ENCODE measurements at regions not wholly inside any gene's neighbourhood (a gene's known extent, or its start where the extent isn't known, plus 50 kb on each side); places are given as distances from the start of the nearest gene placed in this dataset.
A peak's percentile ranks its signal among the peaks of the same experiment; 100 is the strongest.

DNA sequence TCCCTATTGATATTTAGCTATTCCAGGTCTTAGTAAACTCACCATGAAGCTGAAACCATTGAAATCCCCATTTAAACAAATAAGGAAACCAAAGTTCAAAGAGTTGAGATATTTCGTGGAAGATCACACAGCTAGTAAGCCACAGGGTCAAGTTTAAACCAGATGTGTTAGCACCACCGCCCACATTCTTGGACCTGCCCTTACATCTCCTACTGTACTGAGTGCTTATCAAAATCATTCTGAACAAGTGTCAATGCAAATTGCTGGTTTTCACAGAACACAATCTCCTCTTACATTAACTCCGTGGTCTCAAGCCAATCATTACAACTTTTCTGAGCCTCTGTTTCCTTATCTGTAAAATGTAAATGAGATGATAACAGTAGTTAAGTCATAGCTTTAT lies 676.2 kb downstream of the CDH11 start:
- WGBS, 2 donors: 45 to 54% methylated on average over 3 of the region's 3 CpGs
- TF ChIP-seq POLR2A (IDR thresholded peaks at IDR 0.05): no peak
- no peak for TF ChIP-seq CTCF (IDR thresholded peaks at IDR 0.05)
- H3K9me3 ChIP-seq: no peaks in the 10 kb centered on the region
- DNase-seq: no peak
- intact Hi-C loops (cut with DNase I): no loop called here
- H3K27me3 ChIP-seq: no peaks in the 10 kb centered on the region
- no peak overlapping the region for H3K27ac ChIP-seq
- H3K4me1 ChIP-seq: peaks cover 0 to 4% of the 10 kb centered on the region in 2 donors
- no peak overlapping the region for H3K4me3 ChIP-seq (replicated peaks in 1 of 3)
- no peaks in the 10 kb centered on the region for H3K36me3 ChIP-seq

- DNase-seq: no peak
- Histone ChIP-seq H3K36me3 (no peaks in the 10 kb centered on the region), H3K4me3 (replicated peaks in 1 of 3) (no peak overlapping the region), H3K9me3 (no peaks in the 10 kb centered on the region), H3K27me3 (no peaks in the 10 kb centered on the region), H3K27ac (no peak overlapping the region), H3K4me1 (peaks cover 0 to 5% of the 10 kb centered on the region in 2 donors)
- 69 to 72% methylated on average over 4 of the region's 4 CpGs for WGBS, 2 donors
- TF ChIP-seq POLR2A (IDR thresholded peaks at IDR 0.05) (no peak), CTCF (IDR thresholded peaks at IDR 0.05) (no peak)
- intact Hi-C loops (cut with DNase I): no loop called here
These were observed 676.6 kb downstream of the CDH11 start for GRCh38 chr16:64445245-64445644.

DNA sequence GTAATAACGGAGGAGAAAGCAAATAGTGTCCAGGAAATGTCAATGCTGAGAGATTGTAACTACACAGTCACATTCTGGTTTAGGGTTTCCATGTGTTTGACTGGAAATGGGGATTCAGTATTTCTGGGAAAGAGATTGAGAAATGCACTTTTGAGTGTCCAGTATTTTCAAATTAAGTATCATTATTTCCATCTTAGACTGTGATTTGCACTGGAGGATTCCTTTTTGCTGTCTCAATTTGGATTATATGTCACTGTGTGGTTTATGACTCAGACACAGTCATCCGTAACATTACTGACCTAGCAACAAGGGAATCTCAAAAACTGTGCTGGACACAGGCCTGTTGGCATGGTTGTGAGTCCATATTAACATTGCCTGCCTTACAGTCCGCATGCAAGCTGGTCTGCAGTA lies 681.4 kb downstream of the CDH11 start:
- TF ChIP-seq CTCF (IDR thresholded peaks at IDR 0.05) (no peak), POLR2A (IDR thresholded peaks at IDR 0.05) (no peak)
- H3K4me3 ChIP-seq (replicated peaks in 1 of 3): no peak overlapping the region
- H3K9me3 ChIP-seq: no peaks in the 10 kb centered on the region
- 50 to 79% methylated on average over 3 of the region's 3 CpGs for WGBS, 2 donors
- peak; percentile 7 to 40 for DNase-seq
- intact Hi-C loops (cut with DNase I): no loop called here
- no peaks in the 10 kb centered on the region for H3K36me3 ChIP-seq
- peaks cover 0 to 5% of the 10 kb centered on the region in 2 donors for H3K4me1 ChIP-seq
- H3K27ac ChIP-seq: no peak overlapping the region
- H3K27me3 ChIP-seq: no peaks in the 10 kb centered on the region

DNA sequence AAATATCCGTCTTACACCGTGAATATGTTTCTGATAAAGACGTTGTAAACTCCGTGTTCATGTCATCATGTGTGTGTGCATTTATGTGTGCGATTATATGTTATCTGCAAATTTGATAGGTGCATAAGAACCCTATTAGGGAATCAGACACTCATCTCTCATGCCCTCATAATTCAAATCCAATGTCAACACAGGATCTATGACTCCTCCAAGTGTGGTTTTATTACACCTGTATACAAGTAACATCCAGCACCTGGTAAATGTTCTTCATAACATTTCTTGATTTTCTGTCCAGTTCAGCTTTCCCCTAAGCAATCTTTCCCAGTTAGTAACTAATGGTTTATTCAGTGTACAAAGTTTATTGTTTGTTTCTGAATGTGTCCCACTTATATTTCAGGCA lies 681.9 kb downstream of the CDH11 start:
- Histone ChIP-seq H3K27ac (no peak overlapping the region), H3K27me3 (no peaks in the 10 kb centered on the region), H3K9me3 (no peaks in the 10 kb centered on the region), H3K4me3 (replicated peaks in 1 of 3) (no peak overlapping the region), H3K4me1 (peaks cover 0 to 5% of the 10 kb centered on the region in 2 donors), H3K36me3 (no peaks in the 10 kb centered on the region)
- WGBS, 2 donors: 86 to 96% methylated on average over 5 of the region's 5 CpGs
- TF ChIP-seq POLR2A (IDR thresholded peaks at IDR 0.05): no peak
- TF ChIP-seq CTCF (IDR thresholded peaks at IDR 0.05): no peak
- no peak for DNase-seq
- intact Hi-C loops (cut with DNase I): no loop called here

DNA sequence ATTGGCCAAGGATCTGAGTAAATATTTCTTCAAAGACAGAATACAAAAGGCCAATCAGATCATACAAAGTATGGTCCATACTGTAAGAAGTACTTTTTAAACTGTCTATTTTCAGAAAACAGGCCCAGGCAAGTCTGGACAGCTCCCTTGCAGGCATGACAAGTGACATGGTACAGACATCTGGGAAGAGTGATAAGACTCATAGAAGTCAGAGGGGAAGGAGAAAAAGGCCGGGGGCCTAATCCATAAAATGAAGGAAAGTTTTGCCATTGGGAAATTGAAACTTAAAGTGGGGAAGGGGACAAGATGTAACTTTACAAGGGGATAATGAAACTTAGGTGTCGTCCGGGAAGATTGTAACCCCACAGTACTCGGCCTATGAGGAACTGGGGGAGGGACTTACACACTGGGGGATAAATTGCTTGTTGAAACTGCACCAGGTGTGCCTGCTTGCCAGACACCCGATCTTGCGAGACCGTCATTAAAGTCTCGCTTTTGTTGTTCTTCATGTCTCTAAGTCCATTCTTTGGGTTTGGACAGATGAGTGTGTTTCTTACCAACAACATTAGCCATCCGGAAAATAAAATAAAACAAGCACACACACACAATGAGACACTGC lies 684.0 kb downstream of the CDH11 start:
- Histone ChIP-seq H3K36me3 (no peaks in the 10 kb centered on the region), H3K9me3 (no peaks in the 10 kb centered on the region), H3K27me3 (no peaks in the 10 kb centered on the region), H3K4me3 (replicated peaks in 1 of 3) (no peak overlapping the region), H3K4me1 (peaks cover 0 to 5% of the 10 kb centered on the region in 2 donors), H3K27ac (no peak overlapping the region)
- WGBS, 2 donors: 51 to 65% methylated on average over 9 of the region's 9 CpGs
- DNase-seq: no peak
- intact Hi-C loops (cut with DNase I): no loop called here
- TF ChIP-seq CTCF (IDR thresholded peaks at IDR 0.05) (no peak), POLR2A (IDR thresholded peaks at IDR 0.05) (no peak)

All from thyroid gland (tissue), 4 donors.